Tibial nerve (tissue), 3 donors: ENCODE measurements at regions not wholly inside any gene's neighbourhood (a gene's known extent, or its start where the extent isn't known, plus 50 kb on each side); places are given as distances from the start of the nearest gene placed in this dataset.
"Not testable (repeated sequence)": the region's sequence is repeated elsewhere in the genome, so short reads cannot be mapped to it uniquely, and the experiment has no call there.

ENCODE experiments used
- POLR2A ChIP-seq, 2 donors: fragments of 450-650 bp; IDR thresholded peaks; one replicate each; pipeline ENCODE4 v1.6.1; 2017; ENCODE audit warnings: antibody characterized with exemption in 2 of 2, mild to moderate bottlenecking in 2 of 2, moderate library complexity in 2 of 2
- TF ChIP-seq, protein P1 (sequence below), 5 experiments: fragments of 200-600 bp in 3 of 5; fragments of 450-650 bp in 2 of 5; sonication (generic) in 3 of 5; IDR thresholded peaks; one replicate each; pipeline ENCODE4 v1.5.1; 2016 to 2019; ENCODE audit warnings: antibody characterized with exemption in 5 of 5, mild to moderate bottlenecking in 3 of 5, moderate library complexity in 2 of 5

DNA sequence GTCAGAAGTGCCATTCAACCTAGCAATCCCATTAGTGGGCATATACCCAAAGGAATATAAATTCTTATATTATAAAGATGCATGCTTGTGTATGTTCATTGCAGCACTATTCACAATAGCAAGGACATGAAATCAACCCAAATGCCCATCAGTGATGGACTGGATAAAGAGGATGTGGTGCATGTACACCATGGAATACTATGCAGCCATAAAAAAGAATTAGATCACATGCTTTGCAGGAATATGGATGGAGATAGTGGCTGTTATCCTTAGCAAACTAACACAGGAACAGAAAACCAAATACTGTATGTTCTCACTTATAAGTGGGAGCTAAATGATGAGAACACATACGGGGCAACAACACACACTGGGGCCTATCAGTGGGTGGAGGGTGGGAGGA lies 75.5 kb upstream of the UCN3 start:
- TF ChIP-seq, protein P1, sequence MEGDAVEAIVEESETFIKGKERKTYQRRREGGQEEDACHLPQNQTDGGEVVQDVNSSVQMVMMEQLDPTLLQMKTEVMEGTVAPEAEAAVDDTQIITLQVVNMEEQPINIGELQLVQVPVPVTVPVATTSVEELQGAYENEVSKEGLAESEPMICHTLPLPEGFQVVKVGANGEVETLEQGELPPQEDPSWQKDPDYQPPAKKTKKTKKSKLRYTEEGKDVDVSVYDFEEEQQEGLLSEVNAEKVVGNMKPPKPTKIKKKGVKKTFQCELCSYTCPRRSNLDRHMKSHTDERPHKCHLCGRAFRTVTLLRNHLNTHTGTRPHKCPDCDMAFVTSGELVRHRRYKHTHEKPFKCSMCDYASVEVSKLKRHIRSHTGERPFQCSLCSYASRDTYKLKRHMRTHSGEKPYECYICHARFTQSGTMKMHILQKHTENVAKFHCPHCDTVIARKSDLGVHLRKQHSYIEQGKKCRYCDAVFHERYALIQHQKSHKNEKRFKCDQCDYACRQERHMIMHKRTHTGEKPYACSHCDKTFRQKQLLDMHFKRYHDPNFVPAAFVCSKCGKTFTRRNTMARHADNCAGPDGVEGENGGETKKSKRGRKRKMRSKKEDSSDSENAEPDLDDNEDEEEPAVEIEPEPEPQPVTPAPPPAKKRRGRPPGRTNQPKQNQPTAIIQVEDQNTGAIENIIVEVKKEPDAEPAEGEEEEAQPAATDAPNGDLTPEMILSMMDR (IDR thresholded peaks at IDR 0.05), result not testable (repeated sequence)
- TF ChIP-seq POLR2A (IDR thresholded peaks at IDR 0.05), result not testable (repeated sequence)
